Smooth muscle cell (in vitro differentiated cells): ENCODE measurements at regions not wholly inside any gene's neighbourhood (a gene's known extent, or its start where the extent isn't known, plus 50 kb on each side); places are given as distances from the start of the nearest gene placed in this dataset.

Experiments used
- DNase-seq: peaks from one replicate; lab custom pipeline; 2025; ENCODE audit not compliant: unreplicated experiment; lab: John Stamatoyannopoulos, UW
- H2AFZ ChIP-seq: fragments of 200-600 bp; sonication (generic); 2 replicates; pipeline ENCODE4 v1.6.0; 2016; ENCODE audit warnings: antibody characterized with exemption, low read depth, mild to moderate bottlenecking
- H3F3A ChIP-seq: fragments of 200-600 bp; sonication (generic); 2 replicates; pipeline ENCODE4 v1.6.0; 2017; ENCODE audit warnings: antibody characterized with exemption, low read depth
- H3K27ac ChIP-seq: fragments of 200-600 bp; sonication (generic); 2 replicates; pipeline ENCODE4 v1.5.1; 2016; ENCODE audit warnings: low read depth, mild to moderate bottlenecking
- H3K27me3 ChIP-seq: fragments of 200-600 bp; sonication (generic); 2 replicates; pipeline ENCODE4 v1.6.1; 2016; ENCODE audit warnings: low read depth, mild to moderate bottlenecking
- H3K36me3 ChIP-seq: fragments of 200-600 bp; sonication (generic); 2 replicates; pipeline ENCODE4 v1.5.1; 2016; ENCODE audit warnings: low read depth
- H3K4me1 ChIP-seq: fragments of 200-600 bp; sonication (generic); 2 replicates; pipeline ENCODE4 v1.5.1; 2016; ENCODE audit warnings: low read depth
- H3K4me2 ChIP-seq: fragments of 200-600 bp; sonication (generic); 2 replicates; pipeline ENCODE4 v1.6.0; 2016; ENCODE audit warnings: mild to moderate bottlenecking
- H3K4me3 ChIP-seq: fragments of 200-600 bp; sonication (generic); 2 replicates; pipeline ENCODE4 v1.5.1; 2016; ENCODE audit warnings: mild to moderate bottlenecking
- H3K79me2 ChIP-seq: fragments of 200-600 bp; sonication (generic); 2 replicates; pipeline ENCODE4 v1.6.0; 2016; ENCODE audit warnings: low read depth, mild to moderate bottlenecking
- H3K9ac ChIP-seq: fragments of 200-600 bp; sonication (generic); 2 replicates; pipeline ENCODE4 v1.6.0; 2016; ENCODE audit warnings: low read depth
- H3K9me3 ChIP-seq: fragments of 200-600 bp; sonication (generic); replicated peaks from 2 replicates; pipeline ENCODE4 v1.5.1; 2016; ENCODE audit warnings: low read depth
- H4K20me1 ChIP-seq: fragments of 200-600 bp; sonication (generic); 2 replicates; pipeline ENCODE4 v1.6.0; 2016; ENCODE audit warnings: low read depth
- CTCF ChIP-seq: fragments of 200-600 bp; sonication (generic); IDR thresholded peaks from 2 replicates; pipeline ENCODE4 v1.5.1; 2017; ENCODE audit warnings: borderline replicate concordance, mild to moderate bottlenecking, antibody characterized with exemption; ENCODE audit not compliant: insufficient read depth, poor library complexity, severe bottlenecking
- WGBS: methylation state at CpG from one replicate; pipeline ENCODE4 v1.1.7; 2016; ENCODE audit warnings: low lambda C conversion rate; 5-methylcytosine and 5-hydroxymethylcytosine counted together

GRCh38 chr6:164924674-164925073, 384.7 kb downstream of the C6orf118 start:
- Histone ChIP-seq H3K4me3 (no peak overlapping the region), H3K9ac (no peak overlapping the region), H3K79me2 (no peaks in the 10 kb centered on the region), H3K36me3 (no peaks in the 10 kb centered on the region), H3K4me1 (peaks cover 5% of the 10 kb centered on the region), H2AFZ (peak overlapping the region; percentile 28), H3K27ac (no peak overlapping the region), H4K20me1 (no peaks in the 10 kb centered on the region), H3K4me2 (peak overlapping the region; percentile 34), H3K27me3 (no peaks in the 10 kb centered on the region), H3K9me3 (no peaks in the 10 kb centered on the region), H3F3A (no peaks in the 10 kb centered on the region)
- no peak for TF ChIP-seq CTCF
- 80% methylated on average over 10 of the region's 10 CpGs for WGBS
- no peak for DNase-seq

- H4K20me1 ChIP-seq, result no peaks in the 10 kb centered on the region
- no peaks in the 10 kb centered on the region for H3K36me3 ChIP-seq
- no peaks in the 10 kb centered on the region for H3K79me2 ChIP-seq
- no peaks in the 10 kb centered on the region for H3K9me3 ChIP-seq
- no peak overlapping the region for H3K4me2 ChIP-seq
- H3K4me3 ChIP-seq, result no peak overlapping the region
- H3K4me1 ChIP-seq, result no peaks in the 10 kb centered on the region
- no peak overlapping the region for H2AFZ ChIP-seq
- H3K27me3 ChIP-seq, result no peaks in the 10 kb centered on the region
- 97% methylated on average over 1 of the region's 1 CpG for WGBS
- H3F3A ChIP-seq, result no peaks in the 10 kb centered on the region
- H3K9ac ChIP-seq, result no peak overlapping the region
- no peak for DNase-seq
- no peak for TF ChIP-seq CTCF
- H3K27ac ChIP-seq, result no peak overlapping the region
These were observed 392.2 kb downstream of the C6orf118 start for GRCh38 chr6:164917211-164917610.

- Histone ChIP-seq H3F3A (no peaks in the 10 kb centered on the region), H3K4me2 (no peak overlapping the region), H2AFZ (no peak overlapping the region), H4K20me1 (no peaks in the 10 kb centered on the region), H3K9me3 (no peaks in the 10 kb centered on the region), H3K27ac (no peak overlapping the region), H3K4me3 (no peak overlapping the region), H3K9ac (no peak overlapping the region), H3K79me2 (no peaks in the 10 kb centered on the region), H3K36me3 (no peaks in the 10 kb centered on the region), H3K27me3 (no peaks in the 10 kb centered on the region), H3K4me1 (no peaks in the 10 kb centered on the region)
- no peak for DNase-seq
- WGBS, result 90% methylated on average over 3 of the region's 3 CpGs
- no peak for TF ChIP-seq CTCF
These were observed 393.3 kb downstream of the C6orf118 start for GRCh38 chr6:164916087-164916486.

- Histone ChIP-seq H4K20me1 (no peaks in the 10 kb centered on the region), H3K36me3 (no peaks in the 10 kb centered on the region), H3K27me3 (no peaks in the 10 kb centered on the region), H2AFZ (no peak overlapping the region), H3K27ac (no peak overlapping the region), H3F3A (no peaks in the 10 kb centered on the region), H3K4me1 (no peaks in the 10 kb centered on the region), H3K4me3 (no peak overlapping the region), H3K9ac (no peak overlapping the region), H3K79me2 (no peaks in the 10 kb centered on the region), H3K4me2 (no peak overlapping the region), H3K9me3 (no peaks in the 10 kb centered on the region)
- WGBS, result 72% methylated on average over 6 of the region's 6 CpGs
- no peak for DNase-seq
- no peak for TF ChIP-seq CTCF
These were observed 397.4 kb downstream of the C6orf118 start for GRCh38 chr6:164911873-164912580.
